GM21528 (cell line): ENCODE measurements at regions not wholly inside any gene's neighbourhood (a gene's known extent, or its start where the extent isn't known, plus 50 kb on each side); places are given as distances from the start of the nearest gene placed in this dataset.
"Not testable (repeated sequence)": the region's sequence is repeated elsewhere in the genome, so short reads cannot be mapped to it uniquely, and the experiment has no call there.

Experiments used
- ATAC-seq: cut with Tn5 transposase; IDR thresholded peaks from one replicate; pipeline ENCODE4 v1.9.1; 2021; ENCODE audit warnings: mild to moderate bottlenecking, moderate library complexity; ENCODE audit not compliant: unreplicated experiment, low FRiP score

GRCh38 chr18:35770376-35771014 lies 189.0 kb downstream of the GALNT1 start:
- ATAC-seq, result no peak

GRCh38 chr18:35771172-35771571 lies 189.6 kb downstream of the GALNT1 start:
- ATAC-seq, result no peak

- ATAC-seq, result no peak
These were observed 194.3 kb downstream of the GALNT1 start for GRCh38 chr18:35775887-35776286.

GRCh38 chr18:35776473-35776872 lies 194.9 kb downstream of the GALNT1 start:
- ATAC-seq, result no peak

- no peak for ATAC-seq
These were observed 195.4 kb upstream of the RMP24 start for GRCh38 chr18:35777039-35777438.

- no peak for ATAC-seq
These were observed 193.4 kb upstream of the RMP24 start for GRCh38 chr18:35778850-35779627.

GRCh38 chr18:35780937-35781336 lies 191.5 kb upstream of the RMP24 start:
- no peak for ATAC-seq

- ATAC-seq, result no peak
These were observed 189.6 kb upstream of the RMP24 start for GRCh38 chr18:35782926-35783325.

GRCh38 chr18:35786365-35787042 lies 186.0 kb upstream of the RMP24 start:
- no peak for ATAC-seq

- ATAC-seq, result no peak
These were observed 182.9 kb upstream of the RMP24 start for GRCh38 chr18:35789543-35789942.

- ATAC-seq, result no peak
These were observed 174.5 kb upstream of the RMP24 start for GRCh38 chr18:35797948-35798347.

- no peak for ATAC-seq
These were observed 168.9 kb upstream of the RMP24 start for GRCh38 chr18:35803551-35803950.

- ATAC-seq, result no peak
These were observed 168.1 kb upstream of the RMP24 start for GRCh38 chr18:35804377-35804776.

- no peak for ATAC-seq
These were observed 164.6 kb upstream of the RMP24 start for GRCh38 chr18:35807811-35808335.

- ATAC-seq, result no peak
These were observed 163.7 kb upstream of the RMP24 start for GRCh38 chr18:35808796-35809195.

GRCh38 chr18:35810520-35810919 lies 162.0 kb upstream of the RMP24 start:
- ATAC-seq, result no peak

- ATAC-seq, result no peak
These were observed 160.6 kb upstream of the RMP24 start for GRCh38 chr18:35811896-35812295.

- ATAC-seq, result not testable (repeated sequence)
These were observed 157.5 kb upstream of the RMP24 start for GRCh38 chr18:35815011-35815410.

GRCh38 chr18:35816003-35816402 lies 156.5 kb upstream of the RMP24 start:
- ATAC-seq, result no peak

GRCh38 chr18:35817604-35818352 lies 154.7 kb upstream of the RMP24 start:
- ATAC-seq, result no peak

GRCh38 chr18:35818353-35818667 lies 154.2 kb upstream of the RMP24 start:
- ATAC-seq, result no peak
